HFFc6 (cell line): ENCODE measurements at regions not wholly inside any gene's neighbourhood (a gene's known extent, or its start where the extent isn't known, plus 50 kb on each side); places are given as distances from the start of the nearest gene placed in this dataset.

Source experiments
- DNase-seq: peaks from one replicate; pipeline ENCODE4 v3.0.0-alpha.2; 2018
- H3K27ac Mint-ChIP-seq: 2 replicates; pipeline ENCODE4 v1.8.0; 2020; ENCODE audit warnings: mild to moderate bottlenecking, mixed read lengths
- H3K27me3 Mint-ChIP-seq: 2 replicates; pipeline ENCODE4 v1.8.0; 2021; ENCODE audit warnings: mild to moderate bottlenecking, moderate library complexity, mixed read lengths; ENCODE audit not compliant: insufficient read depth
- H3K36me3 Mint-ChIP-seq: 2 replicates; pipeline ENCODE4 v1.8.0; 2021; ENCODE audit warnings: low read depth, mixed read lengths
- H3K4me1 Mint-ChIP-seq: 2 replicates; pipeline ENCODE4 v1.8.0; 2020; ENCODE audit warnings: low read depth, mixed read lengths
- H3K4me3 Mint-ChIP-seq: 2 replicates; pipeline ENCODE4 v1.8.0; 2020; ENCODE audit warnings: mild to moderate bottlenecking, moderate library complexity, mixed read lengths
- H3K9me3 Mint-ChIP-seq: 2 replicates; pipeline ENCODE4 v1.8.0; 2020; ENCODE audit warnings: mild to moderate bottlenecking, mixed read lengths
- CTCF ChIP-seq: fragments of 200-600 bp; sonication (generic); IDR thresholded peaks from 2 replicates; pipeline ENCODE4 v1.5.0; 2021; ENCODE audit warnings: antibody characterized with exemption, mild to moderate bottlenecking

- no peak for DNase-seq
- Mint-ChIP-seq H3K27ac (no peak overlapping the region), H3K4me3 (no peak overlapping the region), H3K27me3 (no peaks in the 10 kb centered on the region; the same call in 1 of the 2 replicates), H3K36me3 (peaks cover 6% of the 10 kb centered on the region), H3K4me1 (peaks cover 29% of the 10 kb centered on the region), H3K9me3 (peaks cover 4% of the 10 kb centered on the region)
- TF ChIP-seq CTCF: no peak
Observed at GRCh38 chr3:99522147-99522546, 116.2 kb upstream of the COL8A1 start.

- Mint-ChIP-seq H3K9me3 (peaks cover 4% of the 10 kb centered on the region), H3K4me3 (no peak overlapping the region), H3K36me3 (peaks cover 6% of the 10 kb centered on the region), H3K4me1 (peaks cover 29% of the 10 kb centered on the region), H3K27ac (no peak overlapping the region), H3K27me3 (no peaks in the 10 kb centered on the region; the same call in 1 of the 2 replicates)
- no peak for TF ChIP-seq CTCF
- no peak for DNase-seq
Observed at GRCh38 chr3:99521551-99521950, 116.8 kb upstream of the COL8A1 start.

- no peak overlapping the region for H3K27ac Mint-ChIP-seq
- no peak overlapping the region for H3K4me3 Mint-ChIP-seq
- peaks cover under 1% of the 10 kb centered on the region; the same call in 1 of the 2 replicates for H3K36me3 Mint-ChIP-seq
- no peak for TF ChIP-seq CTCF
- no peaks in the 10 kb centered on the region; the same call in 1 of the 2 replicates for H3K27me3 Mint-ChIP-seq
- peaks cover 29% of the 10 kb centered on the region for H3K4me1 Mint-ChIP-seq
- H3K9me3 Mint-ChIP-seq: no peaks in the 10 kb centered on the region; the same call in 1 of the 2 replicates
- no peak for DNase-seq
Observed at GRCh38 chr3:99520513-99520912, 117.9 kb upstream of the COL8A1 start.

- no peak for TF ChIP-seq CTCF
- Mint-ChIP-seq H3K27ac (no peak overlapping the region), H3K36me3 (no peaks in the 10 kb centered on the region), H3K4me1 (peaks cover 9% of the 10 kb centered on the region), H3K4me3 (no peak overlapping the region), H3K27me3 (no peaks in the 10 kb centered on the region), H3K9me3 (no peaks in the 10 kb centered on the region)
- DNase-seq: no peak
Observed at GRCh38 chr3:99516936-99517335, 121.5 kb upstream of the COL8A1 start.

- H3K36me3 Mint-ChIP-seq: no peaks in the 10 kb centered on the region
- H3K4me1 Mint-ChIP-seq: peaks cover 7% of the 10 kb centered on the region
- no peak overlapping the region for H3K27ac Mint-ChIP-seq
- H3K4me3 Mint-ChIP-seq: no peak overlapping the region
- no peaks in the 10 kb centered on the region for H3K27me3 Mint-ChIP-seq
- H3K9me3 Mint-ChIP-seq: no peaks in the 10 kb centered on the region
- DNase-seq: no peak
- TF ChIP-seq CTCF: no peak
Observed at GRCh38 chr3:99515891-99516290, 122.5 kb upstream of the COL8A1 start.

GRCh38 chr3:99509224-99509623 is 129.2 kb upstream of the COL8A1 start:
- peak; percentile 80 for DNase-seq
- H3K4me1 Mint-ChIP-seq: peaks cover 43% of the 10 kb centered on the region
- peak overlapping the region; percentile 55 for H3K4me3 Mint-ChIP-seq
- peak overlapping the region; percentile 55 for H3K27ac Mint-ChIP-seq
- H3K9me3 Mint-ChIP-seq: no peaks in the 10 kb centered on the region
- no peaks in the 10 kb centered on the region for H3K36me3 Mint-ChIP-seq
- H3K27me3 Mint-ChIP-seq: no peaks in the 10 kb centered on the region
- no peak for TF ChIP-seq CTCF
